GM18520 (cell line): ENCODE measurements at regions not wholly inside any gene's neighbourhood (a gene's known extent, or its start where the extent isn't known, plus 50 kb on each side); places are given as distances from the start of the nearest gene placed in this dataset.

Experiments
- ATAC-seq: cut with Tn5 transposase; IDR thresholded peaks from one replicate; pipeline ENCODE4 v1.9.1; 2021; ENCODE audit not compliant: unreplicated experiment

DNA sequence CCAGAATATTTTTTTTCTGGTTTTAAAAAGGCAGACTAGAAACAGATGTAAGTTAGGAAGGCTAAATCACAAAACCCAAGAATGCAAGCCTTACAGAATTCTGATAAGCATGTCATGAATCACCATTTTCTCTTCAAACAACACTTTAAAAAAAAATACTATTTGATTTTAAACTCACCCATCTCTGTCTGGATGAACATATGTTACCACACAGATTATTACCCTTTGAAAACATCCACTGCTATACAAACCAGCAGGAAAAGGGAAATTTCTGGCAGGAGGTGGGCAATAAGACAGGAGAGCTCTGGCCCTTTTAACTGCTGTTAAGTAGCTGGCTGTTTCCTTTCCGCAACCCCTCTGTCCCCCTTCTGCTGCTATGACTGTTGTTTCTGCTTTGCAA is 317.7 kb upstream of the NOCT start:
- ATAC-seq = no peak

DNA sequence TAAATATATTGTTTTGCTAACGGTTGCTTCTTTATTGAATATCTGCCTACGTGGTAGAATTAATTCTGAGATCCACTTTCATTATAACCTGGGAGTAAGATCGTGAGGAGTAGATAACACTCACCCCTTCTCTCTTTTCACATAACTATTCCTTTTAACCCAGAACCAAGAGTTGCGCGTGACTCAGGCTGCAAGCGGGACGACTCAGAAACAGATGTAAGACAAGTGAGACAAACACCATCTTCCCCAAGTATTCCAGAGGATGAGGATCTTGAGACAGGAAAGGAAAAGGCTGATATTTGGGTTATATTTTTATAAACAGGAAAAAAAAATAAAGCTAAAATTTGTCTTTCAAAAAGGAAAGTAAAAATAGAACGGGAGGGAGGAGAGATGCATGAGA is 318.8 kb upstream of the NOCT start:
- ATAC-seq = no peak

DNA sequence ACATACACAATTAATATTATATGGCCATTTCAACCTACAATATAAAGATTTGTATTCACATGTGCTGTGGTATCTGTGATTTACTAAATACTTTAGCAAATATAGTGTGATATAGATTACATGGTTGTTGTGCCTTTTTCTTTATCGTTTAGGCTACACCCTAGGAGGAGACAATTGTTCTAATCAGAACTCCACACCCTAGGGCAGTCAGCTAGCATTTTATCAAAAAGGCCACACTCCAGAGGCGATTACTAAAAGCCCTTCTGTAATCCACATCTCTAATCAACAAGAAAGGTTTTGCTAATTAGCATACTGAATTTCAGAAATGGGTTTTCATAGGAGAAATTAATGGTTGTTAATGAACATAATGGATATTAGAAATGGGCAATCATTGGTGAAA is 319.5 kb upstream of the NOCT start:
- no peak for ATAC-seq

DNA sequence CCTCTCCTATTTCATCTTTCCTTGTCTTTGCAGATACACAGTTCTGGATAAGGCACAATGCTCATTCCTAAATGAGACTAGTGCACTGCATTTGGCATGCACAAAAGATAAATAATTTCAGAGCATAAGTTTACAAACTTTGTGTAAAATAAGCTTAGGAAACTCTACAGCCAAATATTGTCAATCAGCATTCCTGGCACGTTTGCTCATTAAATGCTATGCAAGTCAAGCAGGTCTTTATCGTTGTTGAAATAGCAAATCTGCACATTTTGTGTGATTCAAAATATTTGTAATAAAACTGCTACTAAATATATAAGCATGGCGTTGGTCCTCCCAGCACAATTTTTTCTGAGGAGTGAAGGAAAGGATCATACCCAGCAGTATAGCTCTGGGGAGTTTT is 322.1 kb upstream of the NOCT start:
- ATAC-seq = no peak

DNA sequence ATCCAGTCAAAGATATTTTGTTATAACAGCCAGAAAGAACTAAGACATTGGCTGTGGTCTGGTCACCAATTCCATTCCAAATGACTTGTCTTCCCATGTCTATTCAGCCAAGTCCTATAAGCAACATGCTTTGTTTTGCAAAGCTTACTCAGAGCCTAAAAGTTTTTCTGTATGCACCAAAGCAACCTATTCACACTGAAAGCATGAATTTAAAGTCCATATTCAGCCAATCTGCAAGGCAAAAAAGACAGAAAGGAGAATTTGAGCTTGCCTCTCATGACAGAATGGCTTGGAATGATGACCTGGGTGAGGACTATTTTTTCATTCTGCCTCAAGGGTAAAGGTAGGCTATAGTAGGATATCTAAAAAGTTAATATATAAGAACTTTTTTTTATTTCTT is 323.2 kb upstream of the NOCT start:
- ATAC-seq = no peak

DNA sequence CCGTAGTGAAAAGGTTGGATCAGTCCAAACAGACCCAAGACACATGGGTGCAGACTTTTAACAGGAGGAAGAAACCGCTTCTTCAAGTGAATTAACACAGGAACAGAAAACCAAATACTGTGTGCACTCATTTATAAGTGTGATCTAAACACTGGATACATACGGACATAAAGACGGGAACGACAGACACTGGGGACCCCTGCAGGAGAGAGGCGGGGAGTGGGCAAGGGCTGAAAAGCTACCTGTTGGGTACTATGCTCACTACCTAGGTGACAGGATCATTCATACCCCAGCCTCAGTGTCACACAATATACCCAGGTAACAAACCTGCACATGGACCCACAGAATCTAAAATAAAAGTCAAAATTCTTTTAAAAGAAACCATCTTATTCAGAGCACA is 326.0 kb upstream of the NOCT start:
- ATAC-seq = no peak

DNA sequence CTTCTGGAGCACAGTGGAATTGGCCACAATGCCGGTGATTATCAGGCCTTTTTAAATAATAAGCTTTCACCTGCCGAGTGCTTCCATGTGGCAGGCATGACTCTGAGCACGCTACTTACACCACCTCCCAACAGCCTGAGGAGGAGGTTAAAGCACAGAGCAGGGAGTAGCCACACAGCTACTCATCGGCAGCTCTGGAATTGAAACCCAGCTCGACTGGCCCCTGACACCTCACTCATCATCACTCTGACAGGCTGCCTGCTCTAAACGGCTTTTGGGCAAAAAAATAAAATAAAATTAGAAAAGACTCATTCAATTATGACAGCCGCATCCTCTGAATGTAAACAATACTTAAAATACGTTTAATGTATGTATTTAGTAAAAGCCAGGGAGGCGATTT is 326.4 kb upstream of the NOCT start:
- ATAC-seq = no peak

DNA sequence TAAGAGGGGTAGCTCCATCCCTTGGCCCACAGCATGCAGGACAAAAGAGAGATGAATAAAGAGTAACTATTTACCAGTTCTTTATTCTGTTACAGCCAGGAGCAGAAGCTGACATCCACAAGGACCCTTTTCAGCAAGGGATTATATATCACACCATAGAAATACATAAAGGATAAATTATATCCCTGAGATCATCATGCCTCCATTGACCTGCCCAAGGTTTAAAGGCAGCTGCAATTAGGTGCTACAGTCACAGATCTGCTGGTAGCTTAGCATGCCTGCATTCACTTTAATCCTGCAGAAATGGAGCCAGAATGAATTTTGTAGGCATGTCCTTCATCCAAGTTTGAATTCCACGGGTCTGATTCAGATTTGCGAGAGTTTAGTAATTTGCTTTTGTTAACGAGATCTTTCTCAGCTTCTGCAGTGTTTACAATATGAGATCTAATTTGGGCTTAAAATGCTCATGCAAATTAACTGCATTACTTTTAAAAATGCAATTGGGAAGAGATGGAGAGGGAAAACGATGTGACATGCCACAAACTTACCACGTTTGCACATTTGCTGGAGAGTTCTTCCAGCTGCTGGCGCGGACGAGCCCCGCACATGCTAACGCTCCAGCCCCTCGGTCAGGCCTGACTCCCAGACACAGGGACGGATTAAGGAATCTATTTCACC is 327.0 kb upstream of the NOCT start:
- ATAC-seq = no peak

DNA sequence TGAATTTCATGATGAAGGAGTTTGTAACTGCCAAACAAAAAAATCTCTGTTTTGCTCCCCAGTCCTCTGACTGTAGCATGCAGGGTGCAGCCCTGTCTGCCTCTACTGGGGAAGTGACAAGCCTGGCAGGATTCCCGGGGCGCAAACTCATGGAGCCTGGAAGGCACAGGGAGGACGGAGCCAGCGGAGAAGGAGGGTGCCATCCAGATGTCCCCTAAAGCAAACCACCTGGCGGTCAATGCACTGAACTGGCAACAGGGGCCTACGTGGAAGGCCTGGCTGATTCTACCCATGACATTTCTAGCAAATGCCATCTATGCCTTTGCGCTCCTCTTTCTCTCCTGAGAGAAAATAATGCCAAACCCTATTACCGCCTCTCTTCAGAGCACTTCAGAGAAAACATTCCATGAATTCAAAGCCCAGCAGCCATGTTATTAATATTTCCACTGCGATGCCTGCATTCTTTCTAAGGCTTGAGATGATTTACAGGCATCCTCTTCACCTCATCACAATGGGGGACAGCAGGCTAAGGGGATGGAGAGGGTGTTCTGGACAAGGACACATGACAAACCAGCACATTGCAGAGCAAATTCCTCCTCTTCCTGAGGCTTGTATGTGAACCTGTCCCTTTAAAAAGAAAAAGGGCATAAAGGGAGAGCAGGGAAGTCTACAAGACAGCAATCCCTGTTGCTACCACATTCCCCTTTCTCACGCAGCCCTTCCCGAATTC is 329.3 kb upstream of the NOCT start:
- ATAC-seq = no peak

DNA sequence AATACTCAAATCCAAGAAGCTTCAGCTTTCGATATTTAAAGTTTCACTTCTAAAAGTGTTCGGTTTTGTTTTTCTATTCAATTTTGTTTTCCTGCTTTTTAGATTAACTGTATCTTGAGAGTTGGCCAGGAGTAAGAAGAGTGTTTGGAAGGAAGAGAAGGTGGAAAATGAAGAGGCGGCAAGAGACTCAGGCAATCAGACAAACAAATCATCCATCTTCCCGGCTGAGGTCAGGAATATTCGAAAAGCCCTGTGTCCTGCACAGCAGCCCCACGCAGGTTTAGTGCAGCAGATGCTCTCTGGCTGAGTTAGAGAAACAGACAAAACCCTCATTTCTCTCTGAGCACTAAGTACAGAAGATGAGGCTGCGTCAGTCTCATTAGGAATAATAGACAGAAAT is 330.3 kb upstream of the NOCT start:
- ATAC-seq = no peak

DNA sequence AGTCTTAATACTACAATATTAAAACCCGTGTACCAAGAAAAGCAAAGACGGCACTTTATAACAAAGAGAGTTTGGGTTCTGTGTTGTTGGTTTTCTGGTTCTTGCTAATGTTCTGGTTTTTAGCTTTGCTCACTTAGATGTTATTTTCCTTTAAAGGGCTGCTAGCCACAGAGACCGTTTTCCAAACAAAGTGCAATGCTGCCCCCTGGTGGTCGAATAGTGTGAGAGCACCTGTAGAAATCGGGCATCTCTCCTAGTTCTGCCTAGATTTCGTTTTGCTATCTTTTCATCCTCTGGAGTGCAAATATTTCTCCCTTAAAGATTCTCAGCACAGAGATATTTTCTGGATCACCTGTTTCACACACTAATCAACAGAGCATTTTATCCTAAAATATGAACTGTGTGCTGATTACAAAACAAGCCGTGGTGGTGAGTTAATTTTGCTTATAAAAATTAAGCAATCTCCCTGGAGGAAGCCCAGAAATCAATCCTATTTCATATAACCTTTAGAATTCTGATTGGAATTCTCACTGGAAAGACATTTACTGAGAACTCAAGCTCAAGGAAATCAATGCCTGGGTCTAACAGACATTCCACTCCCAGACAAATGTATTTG is 334.5 kb upstream of the NOCT start:
- peak; percentile 62 for ATAC-seq

DNA sequence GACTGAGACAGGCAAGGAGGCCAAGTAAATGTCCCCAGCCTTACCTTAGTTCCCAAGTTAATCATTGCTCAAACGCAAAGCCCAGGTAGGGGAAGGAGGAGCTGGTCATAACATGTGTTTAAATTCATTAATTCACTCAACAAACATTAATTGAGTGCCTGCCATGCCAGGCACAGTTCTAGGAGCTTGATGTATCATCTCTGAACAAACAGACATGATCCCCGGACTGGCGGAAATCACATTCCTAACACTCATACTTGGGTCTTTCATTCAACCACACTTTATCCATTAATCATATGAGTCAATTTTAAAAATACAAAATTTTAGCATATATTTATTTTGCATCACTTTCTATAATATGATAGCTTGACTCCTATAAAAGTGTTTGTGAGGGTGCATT is 335.3 kb upstream of the NOCT start:
- no peak for ATAC-seq

DNA sequence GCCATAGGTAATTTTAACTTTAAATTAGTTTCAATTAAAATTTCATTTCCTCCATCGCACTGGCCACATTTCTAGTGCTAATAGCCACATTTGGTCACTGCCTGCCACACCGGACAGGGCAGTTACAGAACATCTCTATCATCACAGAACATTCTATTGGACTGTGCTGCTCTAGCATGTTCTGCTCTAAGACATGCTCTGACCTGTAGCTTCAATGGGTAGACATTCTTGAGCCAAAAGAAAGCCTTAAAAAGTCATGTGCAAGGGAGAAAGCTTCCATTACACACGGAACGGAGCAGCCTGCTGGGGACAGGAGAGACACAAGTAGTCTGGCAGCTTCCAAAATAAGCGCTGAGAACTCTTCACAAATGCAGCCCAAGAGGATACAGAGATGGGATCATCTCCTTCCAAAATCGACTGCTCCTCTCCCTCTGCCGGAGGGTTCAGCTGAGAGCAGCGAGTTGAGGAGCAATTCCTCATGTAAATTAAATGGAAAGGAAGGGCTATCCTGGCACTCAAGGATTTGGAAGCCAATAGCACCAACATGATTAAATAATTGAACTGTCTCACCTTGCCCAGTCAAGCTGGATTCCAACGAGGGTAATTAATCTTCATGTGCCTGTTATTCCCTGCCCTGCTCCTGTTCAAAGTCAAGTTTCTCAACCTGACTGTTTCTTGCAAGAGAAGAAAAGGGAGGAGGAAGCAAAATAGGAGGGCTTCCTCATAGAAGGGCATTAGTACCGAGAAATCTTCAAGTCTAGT is 336.4 kb upstream of the NOCT start:
- ATAC-seq = no peak

DNA sequence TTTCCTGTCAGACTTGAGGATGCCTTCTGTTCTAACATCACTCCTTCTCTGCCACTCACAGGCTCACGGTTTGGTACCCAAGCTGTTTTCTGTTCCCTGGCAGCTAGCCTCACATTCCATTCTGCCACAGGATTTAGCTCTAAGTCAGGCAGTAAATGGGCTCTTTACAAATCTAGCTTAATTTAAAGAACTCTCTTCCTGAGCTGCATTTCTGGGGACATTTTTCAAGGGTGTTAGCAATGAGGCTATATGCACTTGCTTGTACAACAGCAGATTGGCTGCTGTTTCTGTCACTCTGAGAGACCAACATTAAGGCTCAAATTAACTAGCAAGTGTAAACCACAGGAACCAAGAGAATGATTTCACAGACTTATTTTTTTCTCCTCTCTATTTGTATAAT is 337.8 kb upstream of the NOCT start:
- peak; percentile 55 for ATAC-seq

DNA sequence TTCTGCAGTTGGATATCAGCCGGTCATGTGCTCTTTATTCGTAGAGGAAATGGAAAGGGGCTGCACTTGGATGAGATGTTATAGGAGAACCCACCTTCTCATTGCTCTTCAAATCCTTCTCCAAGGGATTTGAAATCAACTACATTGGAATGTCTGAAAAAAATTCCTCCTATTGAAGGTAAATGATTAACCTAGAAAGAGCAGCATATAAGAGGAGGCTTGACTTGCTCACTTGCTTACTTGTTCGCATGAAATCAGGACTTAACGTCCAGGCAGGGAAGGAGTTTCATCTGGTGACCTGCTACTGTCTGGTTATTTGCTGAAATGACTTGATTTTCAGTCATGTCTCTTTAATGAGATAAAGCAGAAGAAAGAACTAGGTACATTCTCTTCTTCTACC is 338.4 kb upstream of the NOCT start:
- ATAC-seq = no peak

DNA sequence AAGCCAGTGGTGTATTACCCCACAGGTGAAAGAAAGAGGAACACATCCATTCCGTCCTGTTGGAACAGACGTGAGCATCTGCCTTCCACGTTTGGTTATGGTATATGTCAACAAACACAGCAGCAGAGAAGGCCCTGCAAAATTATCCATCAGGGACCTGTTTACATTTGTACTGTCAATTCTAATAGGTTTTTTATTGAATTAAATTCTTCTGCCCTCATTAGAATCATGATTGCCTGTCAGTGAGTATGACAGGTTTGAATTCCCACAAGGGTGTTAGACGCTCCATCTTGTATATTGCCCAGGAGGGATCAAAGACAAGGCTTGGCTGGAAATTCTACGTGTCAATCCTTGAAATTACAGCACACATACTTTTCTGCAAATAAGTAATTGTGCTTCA is 339.9 kb upstream of the NOCT start:
- no peak for ATAC-seq

DNA sequence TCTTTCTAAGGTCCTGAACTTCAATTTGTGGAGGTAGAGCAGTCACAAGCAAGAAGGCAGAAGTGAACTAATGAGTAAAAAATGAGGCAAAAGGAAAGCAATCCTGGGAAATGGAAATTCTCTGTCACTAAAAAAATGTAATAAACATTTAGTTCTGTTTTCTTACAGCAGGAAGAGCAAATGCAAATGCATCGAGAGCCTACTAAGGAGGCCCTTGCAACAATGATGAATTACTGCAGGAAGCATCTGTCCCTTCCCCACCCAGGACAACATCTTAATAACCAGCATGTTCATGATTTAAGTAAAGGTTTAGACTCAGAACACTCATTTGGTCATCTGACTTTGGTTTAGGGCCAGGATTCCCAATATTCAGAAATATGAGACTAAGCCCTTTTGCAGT is 341.4 kb upstream of the NOCT start:
- no peak for ATAC-seq

DNA sequence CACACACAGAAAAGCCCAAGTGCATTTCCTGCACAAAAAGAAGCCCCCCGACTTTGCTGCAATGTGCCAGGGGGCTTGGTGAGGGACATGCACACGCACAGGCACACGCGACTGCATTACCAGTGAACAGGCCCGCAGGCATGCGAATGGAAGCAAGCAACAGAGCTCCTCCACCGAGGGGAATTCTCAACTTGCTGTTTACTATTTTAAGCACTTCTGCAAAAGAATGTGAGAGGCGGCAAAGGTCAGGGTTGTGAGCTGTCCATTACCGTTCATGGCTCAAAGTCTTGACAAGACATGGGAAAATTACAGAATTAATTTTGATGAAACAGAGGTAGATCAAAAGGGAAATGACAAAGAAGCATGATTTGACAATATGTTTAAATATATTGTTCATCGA is 342.5 kb upstream of the NOCT start:
- no peak for ATAC-seq

DNA sequence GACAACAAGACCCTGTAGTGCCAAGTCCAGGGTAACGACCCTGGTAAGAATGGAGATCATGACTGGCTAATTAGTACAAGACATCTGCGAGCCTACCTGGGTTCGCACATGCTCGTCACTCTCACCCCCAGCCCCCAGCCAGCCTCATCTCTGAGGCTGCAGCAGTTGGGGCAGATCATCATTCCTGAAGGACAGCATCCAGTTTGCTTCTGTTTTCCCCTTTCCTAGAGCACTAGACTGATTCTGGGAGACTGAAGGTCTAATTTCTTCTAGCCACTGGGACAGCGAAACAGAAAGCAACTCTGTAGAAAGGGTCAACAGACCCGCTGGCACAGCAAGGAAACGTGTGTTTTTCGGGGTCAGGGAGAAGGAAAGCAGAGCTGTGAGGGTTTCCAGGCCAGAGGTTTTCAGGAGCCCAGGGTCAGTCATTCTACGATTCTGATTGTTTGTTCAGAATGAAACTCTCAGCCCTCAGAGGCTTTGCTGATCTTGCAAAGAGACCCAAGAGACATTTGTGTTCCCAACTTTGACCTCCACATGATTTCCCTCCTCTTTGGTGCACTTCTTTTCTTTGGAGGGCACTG is 343.1 kb upstream of the NOCT start:
- ATAC-seq = peak; percentile 57

DNA sequence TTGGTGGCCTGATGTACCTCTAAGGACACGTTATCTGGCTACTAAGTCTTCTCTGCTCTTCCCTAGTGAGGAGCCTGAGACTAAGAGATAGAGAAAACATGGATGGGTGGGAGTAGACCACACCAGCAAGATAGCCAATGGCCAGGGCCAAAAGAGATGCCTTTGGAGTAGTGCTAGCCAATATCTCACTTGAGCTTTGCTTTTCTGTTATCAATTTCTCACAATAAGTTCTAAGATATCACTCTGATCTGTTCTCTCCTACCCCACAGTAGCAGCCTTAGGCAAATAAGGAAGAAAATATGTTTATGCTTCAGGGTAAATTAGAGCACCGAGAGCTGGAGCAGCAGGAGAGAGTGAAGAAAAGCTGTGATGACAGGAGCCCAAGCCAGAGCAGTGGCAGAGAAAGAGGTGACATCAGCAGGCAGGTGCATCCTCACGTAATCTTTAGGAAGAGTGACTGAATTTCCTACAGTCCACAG is 343.9 kb upstream of the NOCT start:
- no peak for ATAC-seq

DNA sequence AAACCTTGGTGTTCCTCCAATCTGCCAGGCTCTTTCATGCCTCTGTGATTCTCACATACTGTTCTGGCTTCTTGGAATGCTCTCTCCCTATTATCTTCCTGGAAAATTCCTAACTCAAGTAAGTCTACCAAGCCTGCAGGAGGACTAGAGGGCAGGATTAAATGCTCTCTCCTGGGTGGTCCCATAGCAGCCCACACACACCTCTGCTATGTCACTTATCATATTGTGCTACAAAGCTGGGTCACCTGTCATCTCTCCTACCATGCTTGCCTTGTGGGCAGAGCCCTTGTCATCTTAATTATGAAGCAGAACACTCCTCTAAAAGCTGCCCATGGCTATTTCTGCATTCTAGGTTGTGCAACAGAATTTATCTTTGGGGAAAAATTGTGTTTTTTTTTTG is 344.5 kb upstream of the NOCT start:
- no peak for ATAC-seq
